DND-41 (cell line): ENCODE measurements at regions not wholly inside any gene's neighbourhood (a gene's known extent, or its start where the extent isn't known, plus 50 kb on each side); places are given as distances from the start of the nearest gene placed in this dataset.
"Not testable (repeated sequence)": the region's sequence is repeated elsewhere in the genome, so short reads cannot be mapped to it uniquely, and the experiment has no call there.

Experiments used
- ATAC-seq: fragments of 200-7000 bp; cut with Tn5 transposase; 3 replicates; pipeline ENCODE4 v1.9.1; 2021; ENCODE audit warnings: low read depth; ENCODE audit not compliant: insufficient read depth
- DNase-seq: peaks from one replicate; pipeline ENCODE4 v3.0.0-alpha.2; 2020
- H2AFZ ChIP-seq: 2 replicates; pipeline ENCODE4 v1.6.0; 2012; ENCODE audit warnings: low read depth, low read length
- H3K27ac ChIP-seq: 2 replicates; pipeline ENCODE4 v1.5.1; 2012; ENCODE audit warnings: low read length, inconsistent platforms
- H3K27me3 ChIP-seq: fragments of 200-600 bp; sonication (generic); 2 replicates; pipeline ENCODE4 v1.6.0; 2012; ENCODE audit warnings: low read length, mild to moderate bottlenecking, inconsistent platforms; ENCODE audit not compliant: insufficient read depth, poor library complexity
- H3K36me3 ChIP-seq: 2 replicates; pipeline ENCODE4 v1.5.1; 2012; ENCODE audit warnings: low read length, inconsistent platforms; ENCODE audit not compliant: insufficient read depth
- H3K4me1 ChIP-seq: 2 replicates; pipeline ENCODE4 v1.5.1; 2012; ENCODE audit warnings: mild to moderate bottlenecking, low read length; ENCODE audit not compliant: insufficient read depth
- H3K4me2 ChIP-seq: 2 replicates; pipeline ENCODE4 v1.6.0; 2012; ENCODE audit warnings: mild to moderate bottlenecking, moderate library complexity, low read length, inconsistent platforms; ENCODE audit not compliant: insufficient read depth
- H3K4me3 ChIP-seq, 2 experiments: fragments of 200-600 bp in 1 of 2; shearing (Covaris generic) in 1 of 2; 2 replicates each; pipeline ENCODE4 v1.5.1; 2012 to 2016; ENCODE audit warnings: inconsistent platforms in 2 of 2, low read length in 2 of 2, mild to moderate bottlenecking in 2 of 2, low read depth in 1 of 2, moderate library complexity in 1 of 2
- H3K79me2 ChIP-seq: 2 replicates; pipeline ENCODE4 v1.6.0; 2012; ENCODE audit warnings: low read length, inconsistent platforms; ENCODE audit not compliant: insufficient read depth
- H3K9ac ChIP-seq: 2 replicates; pipeline ENCODE4 v1.6.0; 2012; ENCODE audit warnings: low read depth, mild to moderate bottlenecking, inconsistent platforms, low read length, moderate library complexity
- H3K9me3 ChIP-seq: 2 replicates; pipeline ENCODE4 v1.5.1; 2012; ENCODE audit warnings: low read length, moderate library complexity, mild to moderate bottlenecking, inconsistent platforms; ENCODE audit not compliant: insufficient read depth, severe bottlenecking
- H4K20me1 ChIP-seq: 2 replicates; pipeline ENCODE4 v1.6.0; 2012; ENCODE audit warnings: low read length; ENCODE audit not compliant: insufficient read depth
- EZH2 ChIP-seq: IDR thresholded peaks from 3 replicates; pipeline ENCODE4 v1.6.1; 2012; ENCODE audit warnings: borderline replicate concordance, low read depth, mild to moderate bottlenecking, moderate library complexity, low read length, inconsistent platforms; ENCODE audit not compliant: severe bottlenecking
- TF ChIP-seq, protein P1 (sequence below): IDR thresholded peaks from 2 replicates; pipeline ENCODE4 v1.5.1; 2012; ENCODE audit warnings: borderline replicate concordance, low read length, moderate library complexity, mild to moderate bottlenecking; ENCODE audit not compliant: poor library complexity, severe bottlenecking; ENCODE audit errors: extremely low read depth

- ATAC-seq: no peak
- DNase-seq: no peak
- Histone ChIP-seq H2AFZ (no peak overlapping the region), H3K9me3 (no peaks in the 10 kb centered on the region), H3K9ac (no peak overlapping the region), H3K36me3 (no peaks in the 10 kb centered on the region), H3K27ac (no peak overlapping the region), H3K4me1 (no peaks in the 10 kb centered on the region), H3K4me3 (no peak overlapping the region), H3K27me3 (no peaks in the 10 kb centered on the region), H3K79me2 (no peaks in the 10 kb centered on the region), H3K4me2 (no peak overlapping the region), H4K20me1 (no peaks in the 10 kb centered on the region; the same call in 1 of the 2 replicates)
- TF ChIP-seq, protein P1, sequence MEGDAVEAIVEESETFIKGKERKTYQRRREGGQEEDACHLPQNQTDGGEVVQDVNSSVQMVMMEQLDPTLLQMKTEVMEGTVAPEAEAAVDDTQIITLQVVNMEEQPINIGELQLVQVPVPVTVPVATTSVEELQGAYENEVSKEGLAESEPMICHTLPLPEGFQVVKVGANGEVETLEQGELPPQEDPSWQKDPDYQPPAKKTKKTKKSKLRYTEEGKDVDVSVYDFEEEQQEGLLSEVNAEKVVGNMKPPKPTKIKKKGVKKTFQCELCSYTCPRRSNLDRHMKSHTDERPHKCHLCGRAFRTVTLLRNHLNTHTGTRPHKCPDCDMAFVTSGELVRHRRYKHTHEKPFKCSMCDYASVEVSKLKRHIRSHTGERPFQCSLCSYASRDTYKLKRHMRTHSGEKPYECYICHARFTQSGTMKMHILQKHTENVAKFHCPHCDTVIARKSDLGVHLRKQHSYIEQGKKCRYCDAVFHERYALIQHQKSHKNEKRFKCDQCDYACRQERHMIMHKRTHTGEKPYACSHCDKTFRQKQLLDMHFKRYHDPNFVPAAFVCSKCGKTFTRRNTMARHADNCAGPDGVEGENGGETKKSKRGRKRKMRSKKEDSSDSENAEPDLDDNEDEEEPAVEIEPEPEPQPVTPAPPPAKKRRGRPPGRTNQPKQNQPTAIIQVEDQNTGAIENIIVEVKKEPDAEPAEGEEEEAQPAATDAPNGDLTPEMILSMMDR: no peak
- TF ChIP-seq EZH2: no peak
Measured at GRCh38 chr3:125679258-125679657, 84.0 kb upstream of the OSBPL11 start.

DNA sequence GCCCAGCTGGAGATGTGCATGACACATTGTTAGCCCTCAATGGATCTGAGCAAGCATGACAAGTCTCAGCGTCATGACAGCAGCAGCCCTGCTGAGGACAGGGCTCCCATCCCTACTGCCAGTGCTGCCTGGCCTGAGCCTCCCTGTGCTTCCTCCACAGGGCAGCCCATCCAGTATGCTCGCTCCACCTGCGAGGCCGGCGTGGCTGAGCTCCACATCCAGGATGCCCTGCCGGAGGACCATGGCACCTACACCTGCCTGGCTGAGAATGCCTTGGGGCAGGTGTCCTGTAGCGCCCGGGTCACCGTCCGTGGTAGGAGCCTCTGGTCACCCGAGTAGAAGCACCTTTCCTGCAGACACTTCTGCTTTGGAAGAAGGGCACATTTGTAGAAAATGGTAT lies 85.8 kb upstream of the OSBPL11 start:
- TF ChIP-seq, protein P1: no peak
- no peak for TF ChIP-seq EZH2
- H3K27ac ChIP-seq: no peak overlapping the region
- no peak overlapping the region for H3K4me2 ChIP-seq
- no peaks in the 10 kb centered on the region for H3K27me3 ChIP-seq
- DNase-seq (no peak), ATAC-seq (no peak)
- no peak overlapping the region for H3K9ac ChIP-seq
- H3K4me3 ChIP-seq: no peak overlapping the region
- H3K9me3 ChIP-seq: no peaks in the 10 kb centered on the region
- no peak overlapping the region for H2AFZ ChIP-seq
- no peaks in the 10 kb centered on the region; the same call in 1 of the 2 replicates for H4K20me1 ChIP-seq
- H3K36me3 ChIP-seq: no peaks in the 10 kb centered on the region
- H3K79me2 ChIP-seq: no peaks in the 10 kb centered on the region
- H3K4me1 ChIP-seq: no peaks in the 10 kb centered on the region

- ATAC-seq, H4K20me1 ChIP-seq, H3K4me2 ChIP-seq, DNase-seq, H3K4me1 ChIP-seq, H3K27ac ChIP-seq, H3K9ac ChIP-seq, H2AFZ ChIP-seq, H3K27me3 ChIP-seq, H3K79me2 ChIP-seq, H3K9me3 ChIP-seq, H3K4me3 ChIP-seq, H3K36me3 ChIP-seq: not testable (repeated sequence)
Measured at GRCh38 chr3:125681906-125682305, 86.6 kb upstream of the OSBPL11 start.

- DNase-seq, H3K27ac ChIP-seq, H3K4me2 ChIP-seq, H3K36me3 ChIP-seq, ATAC-seq, H4K20me1 ChIP-seq, H2AFZ ChIP-seq, H3K4me1 ChIP-seq, H3K79me2 ChIP-seq, H3K9me3 ChIP-seq, H3K9ac ChIP-seq, H3K27me3 ChIP-seq, H3K4me3 ChIP-seq: not testable (repeated sequence)
Measured at GRCh38 chr3:125682610-125683009, 87.3 kb upstream of the OSBPL11 start.
